Esophagus squamous epithelium (tissue), 5 donors: ENCODE measurements at regions not wholly inside any gene's neighbourhood (a gene's known extent, or its start where the extent isn't known, plus 50 kb on each side); places are given as distances from the start of the nearest gene placed in this dataset.

ENCODE experiments used
- DNase-seq: peaks from one replicate; lab custom pipeline; 2025; lab: John Stamatoyannopoulos, UW
- H3K27ac ChIP-seq, 4 donors: fragments of 200-600 bp; sonication (generic); one replicate each; pipeline ENCODE4 v1.5.1; 2016 to 2019; ENCODE audit warnings: mild to moderate bottlenecking in 1 of 4
- H3K27me3 ChIP-seq, 4 donors: fragments of 200-600 bp; sonication (generic); 1 replicate in 3 of 4; 2 replicates in 1 of 4; pipeline versions ENCODE4 v1.5.1 to v1.6.0; 2017 to 2021; ENCODE audit warnings: antibody characterized with exemption in 1 of 4
- H3K36me3 ChIP-seq, 3 donors: fragments of 200-600 bp; sonication (generic); one replicate each; pipeline ENCODE4 v1.5.1; 2016 to 2019
- H3K4me1 ChIP-seq, 3 donors: fragments of 200-600 bp; sonication (generic); one replicate each; pipeline ENCODE4 v1.5.1; 2017 to 2019
- H3K4me3 ChIP-seq, 4 donors: fragments of 200-600 bp; sonication (generic); 1 replicate in 3 of 4; 2 replicates in 1 of 4; pipeline ENCODE4 v1.5.1; 2016 to 2019; ENCODE audit warnings: mild to moderate bottlenecking in 2 of 4, moderate library complexity in 1 of 4
- H3K9me3 ChIP-seq, 3 donors: fragments of 200-600 bp; sonication (generic); one replicate each; pipeline ENCODE4 v1.5.1; 2016 to 2019
- POLR2A ChIP-seq, 4 donors: fragments of 450-650 bp; IDR thresholded peaks; one replicate each; pipeline ENCODE4 v1.6.1; 2017; ENCODE audit warnings: antibody characterized with exemption in 4 of 4, mild to moderate bottlenecking in 4 of 4, moderate library complexity in 3 of 4
- WGBS, 2 donors: methylation state at CpG; one replicate each; pipeline ENCODE4 v1.1.5; 2018; 5-methylcytosine and 5-hydroxymethylcytosine counted together
- intact Hi-C: fragments of 100-400 bp; cut with DNase I; formaldehyde crosslinking; loops from one replicate; pipeline ENCODE4 v1.15.0; 2022
- TF ChIP-seq, protein P1 (sequence below), 6 experiments: fragments of 450-650 bp in 4 of 6; fragments of 200-600 bp in 2 of 6; sonication (generic) in 2 of 6; IDR thresholded peaks; one replicate each; pipeline ENCODE4 v1.5.1; 2016 to 2019; ENCODE audit warnings: antibody characterized with exemption in 6 of 6, mild to moderate bottlenecking in 4 of 6, moderate library complexity in 4 of 6
- donor health status: DM: yes; HTN: yes; CAD: no.

DNA sequence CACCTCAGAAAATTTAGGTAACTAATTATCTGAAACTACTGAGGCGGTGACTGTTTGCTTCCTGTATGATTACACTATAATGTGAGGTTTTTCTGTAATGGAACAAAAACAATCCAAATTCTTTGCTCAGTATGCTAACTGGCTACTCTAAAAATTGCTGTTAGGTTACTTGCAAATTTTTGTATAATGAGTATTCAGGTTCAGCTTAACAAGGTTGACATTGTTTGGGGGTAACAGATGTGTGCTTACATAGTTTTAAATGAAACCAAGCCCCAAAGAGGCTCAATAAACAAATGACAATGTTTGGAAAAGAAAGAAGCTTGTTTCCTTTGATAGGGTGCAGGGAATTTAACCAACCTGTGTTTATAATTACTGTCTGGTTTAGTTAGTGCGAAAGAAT is 414.5 kb upstream of the MDFIC2 start:
- intact Hi-C loops = no loop called here
- TF ChIP-seq POLR2A (IDR thresholded peaks at IDR 0.05) = no peak
- TF ChIP-seq, protein P1, sequence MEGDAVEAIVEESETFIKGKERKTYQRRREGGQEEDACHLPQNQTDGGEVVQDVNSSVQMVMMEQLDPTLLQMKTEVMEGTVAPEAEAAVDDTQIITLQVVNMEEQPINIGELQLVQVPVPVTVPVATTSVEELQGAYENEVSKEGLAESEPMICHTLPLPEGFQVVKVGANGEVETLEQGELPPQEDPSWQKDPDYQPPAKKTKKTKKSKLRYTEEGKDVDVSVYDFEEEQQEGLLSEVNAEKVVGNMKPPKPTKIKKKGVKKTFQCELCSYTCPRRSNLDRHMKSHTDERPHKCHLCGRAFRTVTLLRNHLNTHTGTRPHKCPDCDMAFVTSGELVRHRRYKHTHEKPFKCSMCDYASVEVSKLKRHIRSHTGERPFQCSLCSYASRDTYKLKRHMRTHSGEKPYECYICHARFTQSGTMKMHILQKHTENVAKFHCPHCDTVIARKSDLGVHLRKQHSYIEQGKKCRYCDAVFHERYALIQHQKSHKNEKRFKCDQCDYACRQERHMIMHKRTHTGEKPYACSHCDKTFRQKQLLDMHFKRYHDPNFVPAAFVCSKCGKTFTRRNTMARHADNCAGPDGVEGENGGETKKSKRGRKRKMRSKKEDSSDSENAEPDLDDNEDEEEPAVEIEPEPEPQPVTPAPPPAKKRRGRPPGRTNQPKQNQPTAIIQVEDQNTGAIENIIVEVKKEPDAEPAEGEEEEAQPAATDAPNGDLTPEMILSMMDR (IDR thresholded peaks at IDR 0.05) = no peak
- Histone ChIP-seq H3K27ac (no peak overlapping the region), H3K27me3 (no peaks in the 10 kb centered on the region), H3K36me3 (no peaks in the 10 kb centered on the region), H3K4me3 (no peak overlapping the region), H3K4me1 (no peaks in the 10 kb centered on the region), H3K9me3 (no peaks in the 10 kb centered on the region)
- DNase-seq = no peak
- 84 to 87% methylated on average over 2 of the region's 2 CpGs for WGBS, 2 donors

DNA sequence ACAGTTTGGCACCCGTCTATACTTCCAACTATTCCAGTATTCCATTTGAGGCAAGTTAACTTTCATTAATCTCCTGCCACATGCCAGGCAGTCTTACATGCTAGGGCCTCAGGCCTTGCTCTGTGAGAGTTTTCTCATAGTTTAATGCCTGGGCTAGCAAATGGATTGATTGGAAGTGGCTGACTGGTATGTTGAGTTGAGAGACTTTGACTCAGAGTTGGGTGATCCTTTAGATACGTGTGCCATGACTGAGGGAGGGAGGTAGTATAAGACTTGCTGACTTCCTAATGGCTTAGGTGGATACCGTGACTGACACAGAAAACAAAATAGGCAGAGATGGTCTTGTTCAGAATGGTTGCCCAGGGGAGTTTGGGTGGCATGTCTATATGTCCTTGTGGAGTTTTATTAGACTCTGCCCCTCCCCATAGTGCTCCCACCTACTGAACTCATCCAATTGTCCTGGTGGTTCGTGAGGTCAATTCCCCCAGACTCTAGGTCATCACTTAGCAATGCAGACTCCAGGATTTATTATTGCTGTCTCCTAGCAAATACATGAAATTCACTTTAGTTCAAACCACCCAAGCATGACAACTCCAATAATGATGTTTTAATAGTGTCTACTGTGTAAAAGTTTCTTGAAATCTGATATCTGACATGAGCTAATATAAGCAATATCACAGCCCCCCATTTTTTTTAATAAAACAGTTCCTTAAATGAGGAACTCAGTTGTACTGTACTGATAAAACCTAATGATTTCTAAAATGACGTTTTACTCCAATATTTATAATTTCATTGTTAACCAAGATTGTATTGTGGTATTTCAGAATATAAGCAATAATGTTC is 413.9 kb upstream of the MDFIC2 start:
- intact Hi-C loops = no loop called here
- Histone ChIP-seq H3K27me3 (no peaks in the 10 kb centered on the region), H3K27ac (no peak overlapping the region), H3K9me3 (no peaks in the 10 kb centered on the region), H3K36me3 (no peaks in the 10 kb centered on the region), H3K4me3 (no peak overlapping the region), H3K4me1 (no peaks in the 10 kb centered on the region)
- 56 to 78% methylated on average over 5 of the region's 5 CpGs for WGBS, 2 donors
- no peak for DNase-seq
- TF ChIP-seq, protein P1 (IDR thresholded peaks at IDR 0.05) = no peak
- TF ChIP-seq POLR2A (IDR thresholded peaks at IDR 0.05) = no peak

DNA sequence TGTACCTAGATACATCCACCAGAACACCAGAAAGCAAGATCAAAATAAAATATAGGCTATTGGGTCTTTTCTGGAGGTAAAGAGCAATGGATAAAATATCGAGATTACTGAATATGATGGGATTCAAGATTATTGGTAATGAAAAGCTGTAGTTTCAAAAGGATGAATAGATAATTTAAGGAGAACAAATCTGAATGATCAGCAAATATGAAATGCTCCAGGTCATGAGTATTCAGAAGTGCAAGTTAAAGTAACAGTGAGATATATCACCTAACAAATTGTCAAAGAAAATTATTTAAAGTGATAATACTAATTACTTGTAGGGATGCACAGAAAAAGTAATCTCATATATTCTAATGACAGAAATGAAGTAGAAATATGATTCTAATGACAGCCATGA is 409.6 kb upstream of the MDFIC2 start:
- H3K4me3 ChIP-seq = no peak overlapping the region
- H3K36me3 ChIP-seq = no peaks in the 10 kb centered on the region
- 89 to 92% methylated on average over 1 of the region's 1 CpG for WGBS, 2 donors
- no peak overlapping the region for H3K27ac ChIP-seq
- TF ChIP-seq, protein P1 (IDR thresholded peaks at IDR 0.05) = no peak
- TF ChIP-seq POLR2A (IDR thresholded peaks at IDR 0.05) = no peak
- H3K9me3 ChIP-seq = no peaks in the 10 kb centered on the region
- intact Hi-C loops = no loop called here
- DNase-seq = no peak
- H3K4me1 ChIP-seq = no peaks in the 10 kb centered on the region
- H3K27me3 ChIP-seq = no peaks in the 10 kb centered on the region

DNA sequence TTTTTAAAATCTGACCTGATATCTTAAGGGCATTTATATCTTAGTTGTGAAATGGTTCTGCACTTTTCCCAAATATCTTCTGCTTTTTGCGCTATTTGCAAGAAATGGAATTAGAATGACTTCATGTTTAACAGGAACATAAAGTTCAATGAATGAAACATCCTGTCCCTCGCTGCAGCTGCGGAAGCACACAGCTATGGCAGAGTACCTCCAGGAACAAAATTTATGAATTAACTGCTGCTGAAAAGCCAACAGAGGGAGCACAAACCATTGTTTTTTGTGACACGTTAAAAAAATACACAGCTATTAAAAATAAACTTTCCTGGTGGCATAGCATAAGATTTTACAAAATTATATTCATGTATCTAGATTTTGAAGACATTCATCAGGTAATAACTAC is 404.4 kb upstream of the MDFIC2 start:
- TF ChIP-seq, protein P1 (IDR thresholded peaks at IDR 0.05) = peak in 4 of 6 experiments; percentile 20 to 42 (median 34)
- TF ChIP-seq POLR2A (IDR thresholded peaks at IDR 0.05) = no peak
- H3K36me3 ChIP-seq = no peaks in the 10 kb centered on the region
- intact Hi-C loops = no loop called here
- peaks cover 0 to 15% (median 10%) of the 10 kb centered on the region in 3 donors for H3K9me3 ChIP-seq
- H3K4me3 ChIP-seq = no peak overlapping the region
- 19 to 27% methylated on average over 4 of the region's 4 CpGs for WGBS, 2 donors
- peaks cover 0 to 4% (median 0%) of the 10 kb centered on the region in 3 donors for H3K4me1 ChIP-seq
- no peak overlapping the region for H3K27ac ChIP-seq
- no peaks in the 10 kb centered on the region for H3K27me3 ChIP-seq
- no peak for DNase-seq

- H3K9me3 ChIP-seq = peaks cover 0 to 15% (median 10%) of the 10 kb centered on the region in 3 donors
- H3K27me3 ChIP-seq = no peaks in the 10 kb centered on the region
- H3K4me1 ChIP-seq = peaks cover 0 to 4% (median 0%) of the 10 kb centered on the region in 3 donors
- TF ChIP-seq POLR2A (IDR thresholded peaks at IDR 0.05) = no peak
- TF ChIP-seq, protein P1 (IDR thresholded peaks at IDR 0.05) = no peak
- no peaks in the 10 kb centered on the region for H3K36me3 ChIP-seq
- WGBS, 2 donors = 71% methylated on average over 1 of the region's 1 CpG; no CpG with 5 or more reads in 1 of the 2 donors
- intact Hi-C loops = no loop called here
- no peak overlapping the region for H3K4me3 ChIP-seq
- no peak overlapping the region for H3K27ac ChIP-seq
- no peak for DNase-seq
These were observed 400.1 kb upstream of the MDFIC2 start for GRCh38 chr3:70712449-70713082.
